IMR-90 (cell line): ENCODE measurements at regions not wholly inside any gene's neighbourhood (a gene's known extent, or its start where the extent isn't known, plus 50 kb on each side); places are given as distances from the start of the nearest gene placed in this dataset.

Experiments used
- ATAC-seq: fragments of 200-7000 bp; cut with Tn5 transposase; 2 replicates; pipeline ENCODE4 v1.9.1; 2020; ENCODE audit warnings: low read depth, mild to moderate bottlenecking, moderate library complexity
- BruUV-seq: library from RNA; stranded (reverse); fragments of 400-500 nt; replicated peaks from 2 replicates; lab custom pipeline; 2021; lab: Mats Ljungman, UMichigan
- CTCF ChIA-PET: fragments of 300-600 bp; formaldehyde crosslinking; extraction: SDS; loops from one replicate; lab custom pipeline; 2021; ENCODE audit warnings: antibody characterized with exemption; lab: Yijun Ruan, JAX
- POLR2A ChIA-PET: fragments of 300-600 bp; sonication (Branson Sonifier 250); formaldehyde crosslinking; loops from one replicate; lab custom pipeline; 2022; ENCODE audit warnings: antibody characterized with exemption; ENCODE audit not compliant: unreplicated experiment; lab: Charles Lee
- DNase-seq: peaks from one replicate; pipeline ENCODE4 v3.0.0; 2013
- H2AFZ ChIP-seq: replicated peaks from 2 replicates; pipeline ENCODE3; 2013; ENCODE audit warnings: low read length, mild to moderate bottlenecking; ENCODE audit not compliant: poor library complexity
- H2AK5ac ChIP-seq: 2 replicates; pipeline ENCODE4 v1.6.1; 2013; ENCODE audit warnings: low read depth, low read length, inconsistent platforms
- H2AK9ac ChIP-seq: replicated peaks from 2 replicates; pipeline ENCODE3; 2013; ENCODE audit warnings: mild to moderate bottlenecking, low read depth, low read length, moderate library complexity; ENCODE audit not compliant: poor library complexity
- H2BK120ac ChIP-seq: 2 replicates; pipeline ENCODE4 v1.6.1; 2013; ENCODE audit warnings: low read depth, low read length, inconsistent platforms
- H2BK15ac ChIP-seq: 3 replicates; pipeline ENCODE4 v1.6.1; 2013; ENCODE audit warnings: low read depth, low read length, inconsistent platforms
- H2BK20ac ChIP-seq: 2 replicates; pipeline ENCODE4 v1.6.1; 2013; ENCODE audit warnings: low read depth, mild to moderate bottlenecking, inconsistent platforms, low read length, moderate library complexity
- H2BK5ac ChIP-seq: 2 replicates; pipeline ENCODE4 v1.6.1; 2013; ENCODE audit warnings: mild to moderate bottlenecking, low read depth, low read length, inconsistent platforms; ENCODE audit not compliant: poor library complexity, severe bottlenecking
- H3K14ac ChIP-seq: replicated peaks from 2 replicates; pipeline ENCODE4 v1.6.1; 2013; ENCODE audit warnings: low read depth, low read length, inconsistent platforms
- H3K18ac ChIP-seq: 2 replicates; pipeline ENCODE4 v1.6.1; 2013; ENCODE audit warnings: low read depth, low read length, control low read depth
- H3K23ac ChIP-seq: 2 replicates; pipeline ENCODE4 v1.6.1; 2013; ENCODE audit warnings: low read depth, low read length, inconsistent platforms
- H3K27ac ChIP-seq: 2 replicates; pipeline ENCODE4 v1.5.1; 2013; ENCODE audit warnings: mild to moderate bottlenecking, control low read depth, low read length; ENCODE audit not compliant: insufficient read depth
- H3K27me3 ChIP-seq: 2 replicates; pipeline ENCODE4 v1.6.1; 2013; ENCODE audit warnings: low read length; ENCODE audit not compliant: control insufficient read depth, insufficient read depth
- H3K36me3 ChIP-seq: 2 replicates; pipeline ENCODE4 v1.6.1; 2013; ENCODE audit warnings: low read length, mixed read lengths; ENCODE audit not compliant: control insufficient read depth, insufficient read depth
- H3K4ac ChIP-seq: 2 replicates; pipeline ENCODE4 v1.6.1; 2013; ENCODE audit warnings: low read depth, low read length, inconsistent platforms
- H3K4me1 ChIP-seq: 2 replicates; pipeline ENCODE4 v1.6.1; 2013; ENCODE audit warnings: low read length, mixed read lengths; ENCODE audit not compliant: control insufficient read depth, insufficient read depth
- H3K4me2 ChIP-seq: 2 replicates; pipeline ENCODE4 v1.6.1; 2013; ENCODE audit warnings: low read depth, mild to moderate bottlenecking, control low read depth, low read length, moderate library complexity
- H3K4me3 ChIP-seq: 2 replicates; pipeline ENCODE4 v1.5.1; 2013; ENCODE audit warnings: low read depth, mild to moderate bottlenecking, control low read depth, low read length, moderate library complexity; ENCODE audit not compliant: insufficient read depth
- H3K56ac ChIP-seq: 2 replicates; pipeline ENCODE4 v1.6.1; 2013; ENCODE audit warnings: low read length, inconsistent platforms; ENCODE audit not compliant: insufficient read depth; ENCODE audit errors: extremely low read depth
- H3K79me1 ChIP-seq, 2 experiments: 2 replicates each; pipeline ENCODE4 v1.6.1; 2013; ENCODE audit warnings: low read length in 2 of 2, inconsistent platforms in 1 of 2, low read depth in 1 of 2
- H3K9ac ChIP-seq: 2 replicates; pipeline ENCODE4 v1.6.1; 2013; ENCODE audit warnings: low read depth, low read length, control low read depth
- H3K9me1 ChIP-seq: 2 replicates; pipeline ENCODE4 v1.6.1; 2013; ENCODE audit warnings: low read length, inconsistent platforms; ENCODE audit not compliant: insufficient read depth
- H3K9me3 ChIP-seq: 2 replicates; pipeline ENCODE4 v1.6.1; 2013; ENCODE audit warnings: low read length; ENCODE audit not compliant: control insufficient read depth, insufficient read depth
- H4K20me1 ChIP-seq: 2 replicates; pipeline ENCODE4 v1.6.1; 2013; ENCODE audit warnings: low read length, inconsistent platforms; ENCODE audit not compliant: insufficient read depth
- H4K5ac ChIP-seq: 2 replicates; pipeline ENCODE4 v1.6.1; 2013; ENCODE audit warnings: mild to moderate bottlenecking, low read depth, low read length, control low read depth
- H4K8ac ChIP-seq, 2 experiments: 2 replicates each; pipeline ENCODE4 v1.6.1; 2013; ENCODE audit warnings: low read depth in 2 of 2, low read length in 2 of 2, control low read depth in 1 of 2, inconsistent platforms in 1 of 2
- H4K91ac ChIP-seq: 2 replicates; pipeline ENCODE4 v1.6.1; 2013; ENCODE audit warnings: low read depth, low read length, inconsistent platforms; ENCODE audit not compliant: insufficient read depth
- BHLHE40 ChIP-seq: fragments of 150-350 bp; IDR thresholded peaks from 2 replicates; pipeline ENCODE4 v1.6.1; 2016; ENCODE audit warnings: mild to moderate bottlenecking, low read depth, low read length
- CEBPB ChIP-seq: IDR thresholded peaks from 2 replicates; pipeline ENCODE4 v1.6.1; 2012; ENCODE audit warnings: low read depth, low read length, improper control_type of control experiment
- CHD1 ChIP-seq: IDR thresholded peaks from 2 replicates; pipeline ENCODE4 v1.6.1; 2012; ENCODE audit warnings: low read depth, low read length, improper control_type of control experiment
- CTCF ChIP-seq: conservative IDR thresholded peaks from 2 replicates; pipeline ENCODE4 v1.5.1; 2012; ENCODE audit warnings: mild to moderate bottlenecking, low read depth, low read length, improper control_type of control experiment
- ELK1 ChIP-seq: fragments of 150-350 bp; IDR thresholded peaks from 2 replicates; pipeline ENCODE4 v1.6.1; 2016; ENCODE audit warnings: low read depth, mild to moderate bottlenecking, low read length, moderate library complexity, borderline replicate concordance
- FOS ChIP-seq: fragments of 150-350 bp; IDR thresholded peaks from 2 replicates; pipeline ENCODE4 v1.6.1; 2016; ENCODE audit warnings: low read depth, low read length
- MAFK ChIP-seq: IDR thresholded peaks from 2 replicates; pipeline ENCODE4 v1.6.1; 2012; ENCODE audit warnings: low read depth, low read length, improper control_type of control experiment
- MAZ ChIP-seq: IDR thresholded peaks from 2 replicates; pipeline ENCODE4 v1.6.1; 2012; ENCODE audit warnings: low read depth, mild to moderate bottlenecking, low read length, improper control_type of control experiment, moderate library complexity, borderline replicate concordance
- MXI1 ChIP-seq: IDR thresholded peaks from 2 replicates; pipeline ENCODE4 v1.6.1; 2012; ENCODE audit warnings: low read depth, mild to moderate bottlenecking, low read length, moderate library complexity, borderline replicate concordance
- POLR2A ChIP-seq: IDR thresholded peaks from 2 replicates; pipeline ENCODE4 v1.6.1; 2012; ENCODE audit warnings: mild to moderate bottlenecking, low read depth, low read length
- RAD21 ChIP-seq: IDR thresholded peaks from 2 replicates; pipeline ENCODE4 v1.6.1; 2012; ENCODE audit warnings: low read length, improper control_type of control experiment
- RFX5 ChIP-seq: IDR thresholded peaks from 2 replicates; pipeline ENCODE4 v1.8.0; 2012; ENCODE audit warnings: low read depth, mild to moderate bottlenecking, low read length, moderate library complexity
- SMC3 ChIP-seq: fragments of 150-350 bp; IDR thresholded peaks from 2 replicates; pipeline ENCODE4 v1.6.1; 2016; ENCODE audit warnings: low read depth, mild to moderate bottlenecking, antibody characterized with exemption, low read length, moderate library complexity
- WGBS, 2 experiments: methylation state at CpG; one replicate each; pipeline versions ENCODE4 v1.1.5 to v1.1.7; 2013; ENCODE audit warnings: missing lambda C conversion rate in 2 of 2; ENCODE audit not compliant: insufficient read length in 1 of 2; ENCODE audit errors: extremely low coverage in 2 of 2; 5-methylcytosine and 5-hydroxymethylcytosine counted together
- dilution Hi-C: fragments of 300-500 bp; cut with HindIII; formaldehyde crosslinking; loops from one replicate; pipeline ENCODE4 v1.14.3; 2018; ENCODE audit warnings: low sequenced_read_pairs; ENCODE audit not compliant: unreplicated experiment
- in situ Hi-C: fragments of 300-500 bp; cut with MboI; formaldehyde crosslinking; loops from 3 replicates; pipeline ENCODE4 v1.14.3; 2019; ENCODE audit warnings: low sequenced_read_pairs, inconsistent platforms, mixed read lengths
- intact Hi-C: fragments of 100-400 bp; cut with micrococcal nuclease; formaldehyde crosslinking; loops from 2 replicates; pipeline ENCODE4 v1.10.0; 2022

DNA sequence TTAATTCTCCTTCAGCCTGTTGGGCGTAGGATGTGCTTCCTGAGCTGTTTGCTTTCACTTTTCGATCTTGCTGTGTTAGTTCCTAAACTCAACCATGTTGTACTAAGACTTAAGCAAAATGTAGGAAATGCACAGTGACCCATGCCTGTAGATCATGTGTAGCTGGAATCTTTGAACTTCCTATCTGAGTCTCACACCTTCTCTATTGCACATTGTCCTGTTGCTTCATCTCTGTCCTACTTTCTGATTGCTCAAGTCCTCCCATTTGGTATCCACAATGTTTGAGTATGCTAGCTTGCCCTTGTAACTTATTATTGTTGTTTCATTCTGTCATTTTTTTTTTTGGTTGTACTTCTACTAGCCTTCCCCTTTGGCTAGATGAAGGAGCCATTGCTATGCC lies 239.6 kb downstream of the PPP1R2C start:
- Histone ChIP-seq H2AK9ac (no peak overlapping the region), H3K23ac (no peak overlapping the region), H4K91ac (no peak overlapping the region), H3K27me3 (no peaks in the 10 kb centered on the region; the same call in 1 of the 2 replicates), H2BK120ac (no peak overlapping the region), H2BK15ac (no peak overlapping the region), H3K56ac (no peak overlapping the region), H3K9me1 (no peaks in the 10 kb centered on the region), H2BK20ac (no peak overlapping the region), H3K9ac (no peak overlapping the region), H3K14ac (no peak overlapping the region), H4K5ac (no peak overlapping the region), H3K4me2 (no peak overlapping the region), H2AFZ (no peak overlapping the region), H4K8ac (no peak overlapping the region), H3K9me3 (no peaks in the 10 kb centered on the region), H4K20me1 (no peaks in the 10 kb centered on the region), H3K36me3 (no peaks in the 10 kb centered on the region), H3K4me1 (no peaks in the 10 kb centered on the region), H3K4ac (no peak overlapping the region), H2BK5ac (no peak overlapping the region), H3K79me1 (no peaks in the 10 kb centered on the region), H3K18ac (no peak overlapping the region), H3K27ac (no peak overlapping the region), H3K4me3 (no peak overlapping the region), H2AK5ac (no peak overlapping the region)
- dilution Hi-C loops, result no loop called here
- ChIA-PET CTCF (interaction anchor here (0.9 kb wide), 1 partner anchor 37 kb away, joined by 3 read pairs; no protein-coding TSS in a partner anchor), POLR2A (no interaction called here)
- no TSS peak for BruUV-seq
- ATAC-seq, result no peak
- no peak for TF ChIP-seq POLR2A
- no peak for TF ChIP-seq FOS
- TF ChIP-seq SMC3, result no peak
- TF ChIP-seq BHLHE40, result no peak
- no peak for TF ChIP-seq ELK1
- TF ChIP-seq RAD21, result no peak
- no peak for TF ChIP-seq RFX5
- TF ChIP-seq CTCF, result no peak
- no peak for TF ChIP-seq MXI1
- TF ChIP-seq CEBPB, result no peak
- TF ChIP-seq MAFK, result no peak
- TF ChIP-seq MAZ, result no peak
- no peak for TF ChIP-seq CHD1
- intact Hi-C loops, result no loop called here
- in situ Hi-C loops, result no loop called here
- DNase-seq, result no peak
- WGBS, 2 experiments, result no CpG with 5 or more reads among the region's 2 CpGs
